ENCODE measurements at regions not wholly inside any gene's neighbourhood (a gene's known extent, or its start where the extent isn't known, plus 50 kb on each side); places are given as distances from the start of the nearest gene placed in this dataset.

GRCh38 chrX:34764852-34765361, 107.8 kb upstream of the TMEM47 start:
- no peak overlapping the region for H3K9ac ChIP-seq (replicated peaks; ENCODE audit: extremely low read depth, insufficient read depth, low read length)
- H3K79me2 ChIP-seq (ENCODE audit: control insufficient read depth, insufficient read depth, low read length): no peaks in the 10 kb centered on the region
- intact Hi-C loops (cut with micrococcal nuclease) (no loop called here), dilution Hi-C loops (cut with MboI; ENCODE audit: extremely low pct_ligation_motif_present, low sequenced_read_pairs) (no loop called here)
- DNase-seq (ENCODE audit: low read depth, low spot score): no peak
- H3K9me1 ChIP-seq (replicated peaks; ENCODE audit: control insufficient read depth, extremely low read depth, insufficient read depth, low read length): no peaks in the 10 kb centered on the region
- no peak overlapping the region for H3K4me2 ChIP-seq (ENCODE audit: insufficient read depth, low read length)
- ChIA-PET POLR2A (no interaction called here), CTCF (interaction anchor here (1.5 kb wide), 1 partner anchor 8 kb away, joined by 3 read pairs; no protein-coding TSS in a partner anchor)
- TF ChIP-seq MYC (IDR thresholded peaks at IDR 0.05; ENCODE audit: low read depth, low read length) (no peak), POLR2A (IDR thresholded peaks at IDR 0.05; ENCODE audit: low read depth, low read length) (no peak), FOS (IDR thresholded peaks at IDR 0.05; ENCODE audit: borderline replicate concordance, insufficient read depth, low read length) (no peak), JUN (IDR thresholded peaks at IDR 0.05; ENCODE audit: borderline replicate concordance, insufficient read depth, insufficient read length, low read depth) (no peak), GATA2 (IDR thresholded peaks at IDR 0.05; ENCODE audit: insufficient read depth, insufficient read length, low read depth, low read length) (no peak), POLR2AphosphoS5 (IDR thresholded peaks at IDR 0.05; ENCODE audit: insufficient read depth, low read depth, low read length) (no peak), EZH2 (IDR thresholded peaks at IDR 0.05; ENCODE audit: borderline replicate concordance, low read depth, low read length, severe bottlenecking) (no peak)
- TF ChIP-seq, protein P1, sequence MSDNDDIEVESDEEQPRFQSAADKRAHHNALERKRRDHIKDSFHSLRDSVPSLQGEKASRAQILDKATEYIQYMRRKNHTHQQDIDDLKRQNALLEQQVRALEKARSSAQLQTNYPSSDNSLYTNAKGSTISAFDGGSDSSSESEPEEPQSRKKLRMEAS (IDR thresholded peaks at IDR 0.05; ENCODE audit: insufficient read depth, insufficient read length): no peak
- TF ChIP-seq, protein P2, sequence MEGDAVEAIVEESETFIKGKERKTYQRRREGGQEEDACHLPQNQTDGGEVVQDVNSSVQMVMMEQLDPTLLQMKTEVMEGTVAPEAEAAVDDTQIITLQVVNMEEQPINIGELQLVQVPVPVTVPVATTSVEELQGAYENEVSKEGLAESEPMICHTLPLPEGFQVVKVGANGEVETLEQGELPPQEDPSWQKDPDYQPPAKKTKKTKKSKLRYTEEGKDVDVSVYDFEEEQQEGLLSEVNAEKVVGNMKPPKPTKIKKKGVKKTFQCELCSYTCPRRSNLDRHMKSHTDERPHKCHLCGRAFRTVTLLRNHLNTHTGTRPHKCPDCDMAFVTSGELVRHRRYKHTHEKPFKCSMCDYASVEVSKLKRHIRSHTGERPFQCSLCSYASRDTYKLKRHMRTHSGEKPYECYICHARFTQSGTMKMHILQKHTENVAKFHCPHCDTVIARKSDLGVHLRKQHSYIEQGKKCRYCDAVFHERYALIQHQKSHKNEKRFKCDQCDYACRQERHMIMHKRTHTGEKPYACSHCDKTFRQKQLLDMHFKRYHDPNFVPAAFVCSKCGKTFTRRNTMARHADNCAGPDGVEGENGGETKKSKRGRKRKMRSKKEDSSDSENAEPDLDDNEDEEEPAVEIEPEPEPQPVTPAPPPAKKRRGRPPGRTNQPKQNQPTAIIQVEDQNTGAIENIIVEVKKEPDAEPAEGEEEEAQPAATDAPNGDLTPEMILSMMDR (IDR thresholded peaks at IDR 0.05; ENCODE audit: extremely low read depth in 1 of 2, insufficient read depth in 1 of 2, low read depth in 1 of 2, low read length in 2 of 2): no peak
- no peak for FAIRE-seq
- no peak overlapping the region for H2AFZ ChIP-seq (ENCODE audit: low read depth, low read length)
- H3K27me3 ChIP-seq (ENCODE audit: control insufficient read depth in 2 of 2, insufficient read depth in 2 of 2, low read length in 2 of 2): no peaks in the 10 kb centered on the region
- no peak overlapping the region for H3K27ac ChIP-seq (ENCODE audit: insufficient read depth, low read depth, low read length)
- no peaks in the 10 kb centered on the region for H3K36me3 ChIP-seq (ENCODE audit: control insufficient read depth in 2 of 2, extremely low read depth in 1 of 2, insufficient read depth in 2 of 2, low read length in 2 of 2)
- no peaks in the 10 kb centered on the region for H4K20me1 ChIP-seq (replicated peaks; ENCODE audit: control insufficient read depth, extremely low read depth, insufficient read depth, low read length)
- no peak overlapping the region for H3K4me3 ChIP-seq (replicated peaks in 1 of 3; ENCODE audit: insufficient read depth in 1 of 3, low read depth in 1 of 3, low read length in 3 of 3)
- no peaks in the 10 kb centered on the region for H3K9me3 ChIP-seq (replicated peaks; ENCODE audit: control insufficient read depth, insufficient read depth, low read length)
- H3K4me1 ChIP-seq (ENCODE audit: control insufficient read depth, extremely low read depth, insufficient read depth, low read length): no peaks in the 10 kb centered on the region
- no TSS peak for BruUV-seq (replicated peaks)

All from endothelial cell of umbilical vein (primary cell).